GM23338 (cell line): ENCODE measurements at regions not wholly inside any gene's neighbourhood (a gene's known extent, or its start where the extent isn't known, plus 50 kb on each side); places are given as distances from the start of the nearest gene placed in this dataset.

Source experiments
- ATAC-seq: fragments of 200-7000 bp; cut with Tn5 transposase; 3 replicates; pipeline ENCODE4 v1.9.1; 2020
- DNase-seq: peaks from one replicate; pipeline ENCODE4 v3.0.0-alpha.2; 2015; ENCODE audit warnings: low spot score
- H2AFZ ChIP-seq: fragments of 200-600 bp; sonication (generic); 2 replicates; pipeline ENCODE4 v1.8.0; 2016; ENCODE audit warnings: antibody characterized with exemption, mild to moderate bottlenecking, moderate library complexity
- H3F3A ChIP-seq: fragments of 200-600 bp; sonication (generic); replicated peaks from 2 replicates; pipeline ENCODE4 v1.8.0; 2017; ENCODE audit warnings: antibody characterized with exemption, mixed run types, low read depth
- H3K27ac ChIP-seq: fragments of 200-600 bp; sonication (generic); 2 replicates; pipeline ENCODE4 v1.6.1; 2016; ENCODE audit warnings: low read depth
- H3K27me3 ChIP-seq: fragments of 200-600 bp; sonication (generic); 2 replicates; pipeline ENCODE4 v1.8.0; 2016; ENCODE audit warnings: mild to moderate bottlenecking, mixed run types, moderate library complexity; ENCODE audit not compliant: insufficient read depth
- H3K36me3 ChIP-seq: fragments of 200-600 bp; sonication (generic); 2 replicates; pipeline ENCODE4 v1.8.0; 2016; ENCODE audit warnings: mild to moderate bottlenecking; ENCODE audit not compliant: insufficient read depth
- H3K4me1 ChIP-seq: fragments of 200-600 bp; sonication (generic); 2 replicates; pipeline ENCODE4 v1.8.0; 2016; ENCODE audit warnings: mild to moderate bottlenecking, moderate library complexity; ENCODE audit not compliant: insufficient read depth
- H3K4me2 ChIP-seq: fragments of 200-600 bp; sonication (generic); 2 replicates; pipeline ENCODE4 v1.7.1; 2017; ENCODE audit warnings: mixed run types
- H3K4me3 ChIP-seq: fragments of 200-600 bp; sonication (generic); 2 replicates; pipeline ENCODE4 v1.6.1; 2016; ENCODE audit warnings: mixed run types
- H3K79me2 ChIP-seq: fragments of 200-600 bp; sonication (generic); replicated peaks from 2 replicates; pipeline ENCODE4 v1.8.0; 2017; ENCODE audit warnings: mild to moderate bottlenecking; ENCODE audit not compliant: insufficient read depth
- H3K9me2 ChIP-seq: fragments of 200-600 bp; sonication (generic); 2 replicates; pipeline ENCODE4 v1.8.0; 2017; ENCODE audit not compliant: insufficient read depth
- H4K20me1 ChIP-seq: fragments of 200-600 bp; sonication (generic); replicated peaks from 2 replicates; pipeline ENCODE4 v1.8.0; 2017; ENCODE audit warnings: mild to moderate bottlenecking; ENCODE audit not compliant: insufficient read depth
- H3K27ac Mint-ChIP-seq: 2 replicates; pipeline ENCODE4 v1.8.0; 2020; ENCODE audit warnings: inconsistent platforms, mild to moderate bottlenecking, moderate library complexity, mixed read lengths
- H3K27me3 Mint-ChIP-seq: 3 replicates; pipeline ENCODE4 v1.8.0; 2022; ENCODE audit warnings: low read depth, mild to moderate bottlenecking, moderate library complexity, mixed read lengths, inconsistent platforms; ENCODE audit not compliant: insufficient read depth, poor library complexity
- H3K36me3 Mint-ChIP-seq: 3 replicates; pipeline ENCODE4 v1.8.0; 2021; ENCODE audit warnings: low read depth, mild to moderate bottlenecking, inconsistent platforms, moderate library complexity, mixed read lengths
- H3K4me1 Mint-ChIP-seq: 3 replicates; pipeline ENCODE4 v1.8.0; 2020; ENCODE audit warnings: mild to moderate bottlenecking, inconsistent platforms, mixed read lengths
- H3K4me3 Mint-ChIP-seq: 3 replicates; pipeline ENCODE4 v1.8.0; 2021; ENCODE audit warnings: moderate library complexity, mild to moderate bottlenecking, inconsistent platforms, mixed read lengths
- H3K9me3 Mint-ChIP-seq: 3 replicates; pipeline ENCODE4 v1.8.0; 2020; ENCODE audit warnings: moderate library complexity, mild to moderate bottlenecking, inconsistent platforms, mixed read lengths
- CREB1 ChIP-seq: fragments of 250-450 bp; sonication (Bioruptor Pico); IDR thresholded peaks from 2 replicates; pipeline ENCODE4 v1.5.0; 2020; ENCODE audit warnings: low read depth, mild to moderate bottlenecking, moderate library complexity
- CTCF ChIP-seq, 2 experiments: fragments of 200-600 bp in 1 of 2; sonication (generic) in 1 of 2; conservative IDR thresholded peaks; 2 replicates each; pipeline versions ENCODE4 v1.5.1 to v1.6.1; 2016 to 2017; ENCODE audit warnings: antibody characterized with exemption in 2 of 2, low read depth in 2 of 2, mild to moderate bottlenecking in 2 of 2, moderate library complexity in 1 of 2
- ETS1 ChIP-seq: IDR thresholded peaks from 2 replicates; pipeline ENCODE4 v1.6.1; 2016; ENCODE audit warnings: antibody characterized with exemption
- EZH2 ChIP-seq: fragments of 200-600 bp; sonication (generic); IDR thresholded peaks from one replicate; pipeline ENCODE4 v1.8.0; 2017; ENCODE audit warnings: antibody characterized with exemption, mild to moderate bottlenecking, low read depth; ENCODE audit not compliant: unreplicated experiment
- EZH2phosphoT487 ChIP-seq: fragments of 200-600 bp; sonication (generic); IDR thresholded peaks from one replicate; pipeline ENCODE4 v1.8.1; 2018; ENCODE audit warnings: antibody characterized with exemption; ENCODE audit not compliant: unreplicated experiment
- JUNB ChIP-seq: IDR thresholded peaks from one replicate; pipeline ENCODE4 v1.6.1; 2016; ENCODE audit warnings: antibody characterized with exemption; ENCODE audit not compliant: unreplicated experiment
- NANOG ChIP-seq: IDR thresholded peaks from 2 replicates; pipeline ENCODE4 v1.6.1; 2016; ENCODE audit warnings: antibody characterized with exemption, borderline replicate concordance
- POLR2AphosphoS5 ChIP-seq: IDR thresholded peaks from 2 replicates; pipeline ENCODE4 v1.6.1; 2016; ENCODE audit warnings: antibody characterized with exemption, low read depth
- REST ChIP-seq: IDR thresholded peaks from one replicate; pipeline ENCODE4 v1.6.1; 2018; ENCODE audit warnings: antibody characterized with exemption; ENCODE audit not compliant: unreplicated experiment
- STAT1 ChIP-seq: IDR thresholded peaks from one replicate; pipeline ENCODE4 v1.6.1; 2016; ENCODE audit warnings: antibody characterized with exemption; ENCODE audit not compliant: unreplicated experiment
- ZNF114 ChIP-seq: fragments of 250-450 bp; sonication (Bioruptor Pico); IDR thresholded peaks from 2 replicates; pipeline ENCODE4 v1.5.0; 2020; ENCODE audit warnings: mild to moderate bottlenecking, moderate library complexity
- ZNF331 ChIP-seq: fragments of 250-450 bp; sonication (Bioruptor Pico); IDR thresholded peaks from 2 replicates; pipeline ENCODE4 v1.5.0; 2020; ENCODE audit warnings: low read depth, mild to moderate bottlenecking, moderate library complexity
- ZNF462 ChIP-seq: fragments of 250-450 bp; sonication (Bioruptor Pico); IDR thresholded peaks from 2 replicates; pipeline ENCODE4 v1.5.0; 2020; ENCODE audit warnings: mild to moderate bottlenecking, moderate library complexity

- Mint-ChIP-seq H3K27me3 (no peaks in the 10 kb centered on the region), H3K27ac (no peak overlapping the region), H3K4me3 (no peak overlapping the region), H3K9me3 (no peaks in the 10 kb centered on the region), H3K36me3 (no peaks in the 10 kb centered on the region), H3K4me1 (peaks cover 9% of the 10 kb centered on the region)
- no peaks in the 10 kb centered on the region for H3F3A ChIP-seq
- no peak overlapping the region for H3K27ac ChIP-seq
- no peak overlapping the region for H3K4me3 ChIP-seq
- H3K4me2 ChIP-seq: no peak overlapping the region
- no peak for TF ChIP-seq EZH2
- no peak for TF ChIP-seq ZNF331 (CRISPR knock-in tag)
- TF ChIP-seq ZNF114 (CRISPR knock-in tag): no peak
- no peak for TF ChIP-seq ZNF462 (CRISPR knock-in tag)
- TF ChIP-seq POLR2AphosphoS5: no peak
- no peak for TF ChIP-seq CREB1 (CRISPR knock-in tag)
- TF ChIP-seq ETS1: no peak
- TF ChIP-seq REST: no peak
- no peak for TF ChIP-seq NANOG
- TF ChIP-seq CTCF (conservative IDR thresholded peaks at IDR 0.05; ENCODE audit: low read depth in 2 of 2): no peak
- TF ChIP-seq EZH2phosphoT487: no peak
- no peak for TF ChIP-seq STAT1
- no peak for TF ChIP-seq JUNB
- DNase-seq (no peak), ATAC-seq (no peak)
- H3K79me2 ChIP-seq: no peaks in the 10 kb centered on the region
- no peak overlapping the region for H2AFZ ChIP-seq
- H4K20me1 ChIP-seq: no peaks in the 10 kb centered on the region
- peaks cover 3% of the 10 kb centered on the region; the same call in 1 of the 2 replicates for H3K4me1 ChIP-seq
- H3K9me2 ChIP-seq: no peaks in the 10 kb centered on the region
- no peaks in the 10 kb centered on the region for H3K27me3 ChIP-seq
- H3K36me3 ChIP-seq: no peaks in the 10 kb centered on the region
These were observed 64.7 kb upstream of the SLC8A1 start for GRCh38 chr2:40516604-40517003.
